Liver (tissue), 8 donors: ENCODE measurements at regions not wholly inside any gene's neighbourhood (a gene's known extent, or its start where the extent isn't known, plus 50 kb on each side); places are given as distances from the start of the nearest gene placed in this dataset.

Source experiments
- DNase-seq: peaks from one replicate; pipeline ENCODE4 v3.0.0-alpha.2; 2017; ENCODE audit warnings: low spot score
- H3K27ac ChIP-seq, 2 donors: one replicate each; pipeline ENCODE4 v1.7.0; 2013; ENCODE audit warnings: inconsistent platforms in 2 of 2, low read length in 2 of 2, control low read depth in 1 of 2, low read depth in 1 of 2, mild to moderate bottlenecking in 1 of 2
- H3K27me3 ChIP-seq, 4 donors: one replicate each; pipeline versions ENCODE4 v1.6.1 to v1.7.0; 2013; ENCODE audit warnings: low read length in 3 of 4, inconsistent platforms in 1 of 4, mild to moderate bottlenecking in 1 of 4, moderate library complexity in 1 of 4; ENCODE audit not compliant: control insufficient read depth in 4 of 4, insufficient read depth in 4 of 4
- H3K36me3 ChIP-seq, 4 donors: one replicate each; pipeline versions ENCODE4 v1.6.1 to v1.7.0; 2013; ENCODE audit warnings: low read length in 3 of 4, mild to moderate bottlenecking in 3 of 4, low read depth in 1 of 4, moderate library complexity in 1 of 4; ENCODE audit not compliant: control insufficient read depth in 4 of 4, insufficient read depth in 3 of 4
- H3K4me1 ChIP-seq, 4 donors: one replicate each; pipeline versions ENCODE4 v1.6.1 to v1.7.0; 2013; ENCODE audit warnings: low read length in 3 of 4, mild to moderate bottlenecking in 3 of 4, moderate library complexity in 1 of 4; ENCODE audit not compliant: control insufficient read depth in 4 of 4, insufficient read depth in 4 of 4
- H3K4me3 ChIP-seq, 3 donors: one replicate each; pipeline versions ENCODE4 v1.6.1 to v1.7.0; 2013; ENCODE audit warnings: low read length in 3 of 3, control low read depth in 1 of 3, low read depth in 1 of 3, mild to moderate bottlenecking in 1 of 3
- H3K9ac ChIP-seq, 2 donors: one replicate each; pipeline ENCODE4 v1.7.0; 2013; ENCODE audit warnings: low read length in 2 of 2, mild to moderate bottlenecking in 2 of 2, moderate library complexity in 2 of 2, control low read depth in 1 of 2, low read depth in 1 of 2
- H3K9me3 ChIP-seq, 4 donors: one replicate each; pipeline versions ENCODE4 v1.6.1 to v1.7.0; 2013; ENCODE audit warnings: low read length in 3 of 4; ENCODE audit not compliant: control insufficient read depth in 4 of 4
- ATF3 ChIP-seq: IDR thresholded peaks from 2 replicates; pipeline ENCODE4 v1.6.1; 2016; ENCODE audit warnings: antibody characterized with exemption
- CTCF ChIP-seq: fragments of 150-350 bp; IDR thresholded peaks from 2 replicates; pipeline ENCODE4 v1.5.1; 2017; ENCODE audit warnings: improper control_type of control experiment, low read depth, low read length; ENCODE audit not compliant: missing input control
- EGR1 ChIP-seq, 2 donors: IDR thresholded peaks; 2 replicates each; pipeline ENCODE4 v1.6.1; 2016 to 2018; ENCODE audit warnings: antibody characterized with exemption in 2 of 2, low read depth in 2 of 2
- FOXA1 ChIP-seq: IDR thresholded peaks from 2 replicates; pipeline ENCODE4 v1.6.1; 2016; ENCODE audit warnings: antibody characterized with exemption
- FOXA2 ChIP-seq: IDR thresholded peaks from 2 replicates; pipeline ENCODE4 v1.6.1; 2016; ENCODE audit warnings: antibody characterized with exemption
- GABPA ChIP-seq, 2 donors: IDR thresholded peaks in 1 of 2; conservative IDR thresholded peaks in 1 of 2; 2 replicates each; pipeline ENCODE4 v1.6.1; 2016; ENCODE audit warnings: antibody characterized with exemption in 2 of 2, mild to moderate bottlenecking in 1 of 2, moderate library complexity in 1 of 2
- HNF4A ChIP-seq, 2 donors: conservative IDR thresholded peaks; 2 replicates each; pipeline ENCODE4 v1.6.1; 2016; ENCODE audit warnings: antibody characterized with exemption in 2 of 2, mild to moderate bottlenecking in 2 of 2
- HNF4G ChIP-seq: IDR thresholded peaks from 2 replicates; pipeline ENCODE4 v1.6.1; 2016; ENCODE audit warnings: antibody characterized with exemption
- JUND ChIP-seq, 2 donors: IDR thresholded peaks; 2 replicates each; pipeline ENCODE4 v1.6.1; 2016; ENCODE audit warnings: antibody characterized with exemption in 2 of 2
- MAX ChIP-seq: IDR thresholded peaks from 2 replicates; pipeline ENCODE4 v1.6.1; 2016; ENCODE audit warnings: antibody characterized with exemption
- NR2F2 ChIP-seq: IDR thresholded peaks from 2 replicates; pipeline ENCODE4 v1.6.1; 2016; ENCODE audit warnings: antibody characterized with exemption
- RAD21 ChIP-seq, 2 donors: IDR thresholded peaks; 2 replicates each; pipeline ENCODE4 v1.6.1; 2016; ENCODE audit warnings: antibody characterized with exemption in 2 of 2, mild to moderate bottlenecking in 2 of 2
- REST ChIP-seq: IDR thresholded peaks from 2 replicates; pipeline ENCODE4 v1.6.1; 2016; ENCODE audit warnings: antibody characterized with exemption, mild to moderate bottlenecking
- RXRA ChIP-seq, 2 donors: IDR thresholded peaks; 2 replicates each; pipeline ENCODE4 v1.6.1; 2017 to 2018; ENCODE audit warnings: antibody characterized with exemption in 2 of 2, mild to moderate bottlenecking in 1 of 2
- SP1 ChIP-seq: IDR thresholded peaks from 2 replicates; pipeline ENCODE4 v1.6.1; 2018; ENCODE audit warnings: antibody characterized with exemption, mild to moderate bottlenecking
- TAF1 ChIP-seq: conservative IDR thresholded peaks from 2 replicates; pipeline ENCODE4 v1.6.1; 2016; ENCODE audit warnings: antibody characterized with exemption, mild to moderate bottlenecking
- YY1 ChIP-seq: IDR thresholded peaks from 2 replicates; pipeline ENCODE4 v1.6.1; 2016; ENCODE audit warnings: antibody characterized with exemption, mild to moderate bottlenecking
- ZBTB33 ChIP-seq: IDR thresholded peaks from 2 replicates; pipeline ENCODE4 v1.6.1; 2016; ENCODE audit warnings: antibody characterized with exemption
- WGBS: extraction: QIAGEN DNeasy Blood & Tissue Kit; methylation state at CpG from one replicate; pipeline ENCODE4 v1.1.7; 2013; 5-methylcytosine and 5-hydroxymethylcytosine counted together
- donor health status: healthy.
- donor health status: healthy.
- donor health status: healthy.
- donor health status: healthy.
- donor health status: healthy.

GRCh38 chr7:20931739-20932138 lies 145.1 kb upstream of the SP8 start:
- TF ChIP-seq REST (no peak), RXRA (IDR thresholded peaks at IDR 0.05) (peak in 1 of 2 donors; percentile 27), SP1 (peak; percentile 43), YY1 (no peak), GABPA (IDR thresholded peaks at IDR 0.05 in 1 of 2, conservative IDR thresholded peaks at IDR 0.05 in 1 of 2) (no peak), HNF4A (conservative IDR thresholded peaks at IDR 0.05) (peak; percentile 15 to 23), NR2F2 (no peak), RAD21 (IDR thresholded peaks at IDR 0.05) (peak in 1 of 2 donors; percentile 23), HNF4G (no peak), JUND (IDR thresholded peaks at IDR 0.05) (peak in 1 of 2 donors; percentile 9), FOXA2 (no peak), EGR1 (IDR thresholded peaks at IDR 0.05; ENCODE audit: low read depth in 2 of 2) (no peak), MAX (no peak), TAF1 (no peak), ATF3 (peak; percentile 46), CTCF (no peak), ZBTB33 (no peak), FOXA1 (no peak)
- Histone ChIP-seq H3K9ac (no peak overlapping the region), H3K4me3 (no peak overlapping the region), H3K36me3 (no peaks in the 10 kb centered on the region), H3K27ac (no peak overlapping the region), H3K4me1 (peaks cover 7 to 18% (median 17%) of the 10 kb centered on the region in 4 donors), H3K9me3 (no peaks in the 10 kb centered on the region), H3K27me3 (no peaks in the 10 kb centered on the region)
- no peak for DNase-seq
- 24% methylated on average over 3 of the region's 3 CpGs for WGBS
